GM21381 (cell line): ENCODE measurements at regions not wholly inside any gene's neighbourhood (a gene's known extent, or its start where the extent isn't known, plus 50 kb on each side); places are given as distances from the start of the nearest gene placed in this dataset.

Source experiments
- ATAC-seq: cut with Tn5 transposase; IDR thresholded peaks from one replicate; pipeline ENCODE4 v1.9.1; 2021; ENCODE audit warnings: mild to moderate bottlenecking, moderate library complexity; ENCODE audit not compliant: unreplicated experiment

GRCh38 chr13:59459972-59460371, 703.8 kb downstream of the DIAPH3 start:
- ATAC-seq: no peak

GRCh38 chr13:59461411-59461810, 702.3 kb downstream of the DIAPH3 start:
- no peak for ATAC-seq

- no peak for ATAC-seq
Observed at GRCh38 chr13:59463023-59463422, 700.7 kb downstream of the DIAPH3 start.

GRCh38 chr13:59464926-59465325, 698.8 kb downstream of the DIAPH3 start:
- no peak for ATAC-seq

GRCh38 chr13:59468396-59468795, 695.3 kb downstream of the DIAPH3 start:
- no peak for ATAC-seq

- no peak for ATAC-seq
Observed at GRCh38 chr13:59471106-59471505, 692.6 kb downstream of the DIAPH3 start.

GRCh38 chr13:59472134-59472533, 691.6 kb downstream of the DIAPH3 start:
- ATAC-seq: no peak

- no peak for ATAC-seq
Observed at GRCh38 chr13:59474696-59475095, 689.0 kb downstream of the DIAPH3 start.

- ATAC-seq: no peak
Observed at GRCh38 chr13:59475911-59476310, 687.8 kb downstream of the DIAPH3 start.

GRCh38 chr13:59476366-59476765, 687.4 kb downstream of the DIAPH3 start:
- ATAC-seq: no peak

- no peak for ATAC-seq
Observed at GRCh38 chr13:59477011-59477410, 686.7 kb downstream of the DIAPH3 start.

GRCh38 chr13:59478908-59479307, 684.8 kb downstream of the DIAPH3 start:
- ATAC-seq: no peak

- ATAC-seq: no peak
Observed at GRCh38 chr13:59479629-59480028, 684.1 kb downstream of the DIAPH3 start.

- ATAC-seq: no peak
Observed at GRCh38 chr13:59480396-59481259, 683.1 kb downstream of the DIAPH3 start.

- ATAC-seq: no peak
Observed at GRCh38 chr13:59483501-59484145, 680.1 kb downstream of the DIAPH3 start.

- no peak for ATAC-seq
Observed at GRCh38 chr13:59487883-59488282, 675.8 kb downstream of the DIAPH3 start.

- no peak for ATAC-seq
Observed at GRCh38 chr13:59488436-59488835, 675.3 kb downstream of the DIAPH3 start.

GRCh38 chr13:59490651-59491050, 673.1 kb downstream of the DIAPH3 start:
- no peak for ATAC-seq

GRCh38 chr13:59492030-59492636, 671.6 kb downstream of the DIAPH3 start:
- no peak for ATAC-seq

- ATAC-seq: no peak
Observed at GRCh38 chr13:59493436-59493965, 670.2 kb downstream of the DIAPH3 start.

GRCh38 chr13:59494151-59494550, 669.6 kb downstream of the DIAPH3 start:
- no peak for ATAC-seq

GRCh38 chr13:59494560-59494970, 669.2 kb downstream of the DIAPH3 start:
- ATAC-seq: no peak
